ENCODE measurements at regions not wholly inside any gene's neighbourhood (a gene's known extent, or its start where the extent isn't known, plus 50 kb on each side); places are given as distances from the start of the nearest gene placed in this dataset.

DNA sequence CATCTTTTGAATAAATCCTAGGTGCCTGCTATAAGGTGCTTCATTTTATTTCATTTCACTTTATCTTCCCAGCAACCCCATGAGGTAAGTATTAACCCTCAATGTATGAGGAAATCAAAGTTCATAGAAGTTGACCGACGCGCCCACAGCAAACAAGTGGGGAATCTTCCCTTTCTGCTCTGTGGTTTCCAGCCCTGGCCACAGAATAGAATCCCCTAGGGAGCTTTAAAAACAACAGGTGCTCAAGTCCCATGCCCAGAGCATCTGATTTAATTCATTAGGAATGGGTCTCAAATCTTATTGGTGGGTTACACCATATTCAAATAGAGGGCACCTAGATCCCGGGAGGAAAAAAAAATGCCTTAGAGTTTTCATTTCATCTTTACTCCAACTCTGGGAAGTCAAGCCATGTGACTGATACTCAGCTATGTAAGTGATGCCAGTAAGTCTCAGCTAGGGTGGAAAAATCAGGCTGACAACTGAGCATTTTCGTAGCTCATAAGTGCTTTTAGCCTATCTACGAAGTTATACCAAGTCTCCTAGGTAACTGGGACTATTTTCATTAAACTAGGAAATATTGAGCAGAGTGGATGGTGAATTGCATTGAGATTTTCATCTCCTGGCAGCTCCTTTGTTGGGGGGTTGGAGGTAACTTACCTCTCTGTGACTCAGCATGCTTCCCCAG is 353.4 kb upstream of the SLC30A5 start:
- no peak for ATAC-seq
- TF ChIP-seq SNAI2 (CRISPR knock-in tag; IDR thresholded peaks at IDR 0.05) (no peak), OSR1 (CRISPR knock-in tag; IDR thresholded peaks at IDR 0.05) (no peak), ZNF565 (CRISPR knock-in tag; conservative IDR thresholded peaks at IDR 0.05; ENCODE audit: low read depth) (no peak), CSDC2 (CRISPR knock-in tag; IDR thresholded peaks at IDR 0.05) (no peak), RARB (CRISPR knock-in tag; IDR thresholded peaks at IDR 0.05) (no peak), TOX (CRISPR knock-in tag; IDR thresholded peaks at IDR 0.05; ENCODE audit: borderline replicate concordance) (no peak), ISL1 (CRISPR knock-in tag; IDR thresholded peaks at IDR 0.05) (no peak)
- TF ChIP-seq, protein P1, sequence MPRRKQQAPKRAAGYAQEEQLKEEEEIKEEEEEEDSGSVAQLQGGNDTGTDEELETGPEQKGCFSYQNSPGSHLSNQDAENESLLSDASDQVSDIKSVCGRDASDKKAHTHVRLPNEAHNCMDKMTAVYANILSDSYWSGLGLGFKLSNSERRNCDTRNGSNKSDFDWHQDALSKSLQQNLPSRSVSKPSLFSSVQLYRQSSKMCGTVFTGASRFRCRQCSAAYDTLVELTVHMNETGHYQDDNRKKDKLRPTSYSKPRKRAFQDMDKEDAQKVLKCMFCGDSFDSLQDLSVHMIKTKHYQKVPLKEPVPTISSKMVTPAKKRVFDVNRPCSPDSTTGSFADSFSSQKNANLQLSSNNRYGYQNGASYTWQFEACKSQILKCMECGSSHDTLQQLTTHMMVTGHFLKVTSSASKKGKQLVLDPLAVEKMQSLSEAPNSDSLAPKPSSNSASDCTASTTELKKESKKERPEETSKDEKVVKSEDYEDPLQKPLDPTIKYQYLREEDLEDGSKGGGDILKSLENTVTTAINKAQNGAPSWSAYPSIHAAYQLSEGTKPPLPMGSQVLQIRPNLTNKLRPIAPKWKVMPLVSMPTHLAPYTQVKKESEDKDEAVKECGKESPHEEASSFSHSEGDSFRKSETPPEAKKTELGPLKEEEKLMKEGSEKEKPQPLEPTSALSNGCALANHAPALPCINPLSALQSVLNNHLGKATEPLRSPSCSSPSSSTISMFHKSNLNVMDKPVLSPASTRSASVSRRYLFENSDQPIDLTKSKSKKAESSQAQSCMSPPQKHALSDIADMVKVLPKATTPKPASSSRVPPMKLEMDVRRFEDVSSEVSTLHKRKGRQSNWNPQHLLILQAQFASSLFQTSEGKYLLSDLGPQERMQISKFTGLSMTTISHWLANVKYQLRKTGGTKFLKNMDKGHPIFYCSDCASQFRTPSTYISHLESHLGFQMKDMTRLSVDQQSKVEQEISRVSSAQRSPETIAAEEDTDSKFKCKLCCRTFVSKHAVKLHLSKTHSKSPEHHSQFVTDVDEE (CRISPR knock-in tag; IDR thresholded peaks at IDR 0.05), result no peak
- TF ChIP-seq, protein P2, sequence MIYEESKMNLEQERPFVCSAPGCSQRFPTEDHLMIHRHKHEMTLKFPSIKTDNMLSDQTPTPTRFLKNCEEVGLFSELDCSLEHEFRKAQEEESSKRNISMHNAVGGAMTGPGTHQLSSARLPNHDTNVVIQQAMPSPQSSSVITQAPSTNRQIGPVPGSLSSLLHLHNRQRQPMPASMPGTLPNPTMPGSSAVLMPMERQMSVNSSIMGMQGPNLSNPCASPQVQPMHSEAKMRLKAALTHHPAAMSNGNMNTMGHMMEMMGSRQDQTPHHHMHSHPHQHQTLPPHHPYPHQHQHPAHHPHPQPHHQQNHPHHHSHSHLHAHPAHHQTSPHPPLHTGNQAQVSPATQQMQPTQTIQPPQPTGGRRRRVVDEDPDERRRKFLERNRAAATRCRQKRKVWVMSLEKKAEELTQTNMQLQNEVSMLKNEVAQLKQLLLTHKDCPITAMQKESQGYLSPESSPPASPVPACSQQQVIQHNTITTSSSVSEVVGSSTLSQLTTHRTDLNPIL (CRISPR knock-in tag; IDR thresholded peaks at IDR 0.05; ENCODE audit: low read depth), result no peak
- TF ChIP-seq, protein P3, sequence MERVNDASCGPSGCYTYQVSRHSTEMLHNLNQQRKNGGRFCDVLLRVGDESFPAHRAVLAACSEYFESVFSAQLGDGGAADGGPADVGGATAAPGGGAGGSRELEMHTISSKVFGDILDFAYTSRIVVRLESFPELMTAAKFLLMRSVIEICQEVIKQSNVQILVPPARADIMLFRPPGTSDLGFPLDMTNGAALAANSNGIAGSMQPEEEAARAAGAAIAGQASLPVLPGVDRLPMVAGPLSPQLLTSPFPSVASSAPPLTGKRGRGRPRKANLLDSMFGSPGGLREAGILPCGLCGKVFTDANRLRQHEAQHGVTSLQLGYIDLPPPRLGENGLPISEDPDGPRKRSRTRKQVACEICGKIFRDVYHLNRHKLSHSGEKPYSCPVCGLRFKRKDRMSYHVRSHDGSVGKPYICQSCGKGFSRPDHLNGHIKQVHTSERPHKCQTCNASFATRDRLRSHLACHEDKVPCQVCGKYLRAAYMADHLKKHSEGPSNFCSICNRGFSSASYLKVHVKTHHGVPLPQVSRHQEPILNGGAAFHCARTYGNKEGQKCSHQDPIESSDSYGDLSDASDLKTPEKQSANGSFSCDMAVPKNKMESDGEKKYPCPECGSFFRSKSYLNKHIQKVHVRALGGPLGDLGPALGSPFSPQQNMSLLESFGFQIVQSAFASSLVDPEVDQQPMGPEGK (CRISPR knock-in tag; IDR thresholded peaks at IDR 0.05; ENCODE audit: borderline replicate concordance), result no peak

DNA sequence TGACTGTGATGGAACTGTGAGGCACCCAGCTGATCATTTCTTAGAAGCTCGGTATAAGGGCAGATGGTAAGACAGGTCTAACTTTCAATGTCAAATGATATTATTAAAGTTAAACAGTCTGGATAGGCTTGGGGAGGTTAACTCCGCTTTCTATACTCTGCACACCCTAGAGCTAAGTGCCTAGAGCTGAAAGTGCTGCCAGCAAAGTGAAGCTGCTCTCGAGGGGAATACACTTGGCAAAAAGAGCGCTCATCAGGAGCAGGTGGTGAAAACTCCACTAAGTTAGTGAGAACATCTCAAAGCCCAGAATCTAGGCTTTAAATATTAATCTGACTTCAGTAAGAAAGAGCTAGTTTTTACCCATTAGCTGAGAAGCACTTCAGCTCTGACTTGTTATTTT is 349.6 kb upstream of the SLC30A5 start:
- no peak for ATAC-seq
- TF ChIP-seq ZFP30 (CRISPR knock-in tag; IDR thresholded peaks at IDR 0.05) (no peak), ZNF565 (CRISPR knock-in tag; conservative IDR thresholded peaks at IDR 0.05; ENCODE audit: low read depth) (no peak), RARB (CRISPR knock-in tag; IDR thresholded peaks at IDR 0.05) (no peak), ARNTL (CRISPR knock-in tag; IDR thresholded peaks at IDR 0.05; ENCODE audit: borderline replicate concordance, low read depth) (no peak), BACH2 (CRISPR knock-in tag; IDR thresholded peaks at IDR 0.05; ENCODE audit: borderline replicate concordance) (no peak), ZNF8 (CRISPR knock-in tag; IDR thresholded peaks at IDR 0.05) (no peak), ZFP3 (CRISPR knock-in tag; IDR thresholded peaks at IDR 0.05) (no peak), ESRRG (CRISPR knock-in tag; IDR thresholded peaks at IDR 0.05) (no peak), CSDC2 (CRISPR knock-in tag; IDR thresholded peaks at IDR 0.05) (no peak), ZC3H10 (CRISPR knock-in tag; IDR thresholded peaks at IDR 0.05) (no peak), ISL1 (CRISPR knock-in tag; IDR thresholded peaks at IDR 0.05) (no peak), OSR1 (CRISPR knock-in tag; IDR thresholded peaks at IDR 0.05) (no peak), SNAI2 (CRISPR knock-in tag; IDR thresholded peaks at IDR 0.05) (no peak), PPARA (CRISPR knock-in tag; IDR thresholded peaks at IDR 0.05; ENCODE audit: borderline replicate concordance) (no peak), TCF4 (CRISPR knock-in tag; IDR thresholded peaks at IDR 0.05; ENCODE audit: borderline replicate concordance) (no peak)
- TF ChIP-seq, protein P1 (CRISPR knock-in tag; IDR thresholded peaks at IDR 0.05), result no peak

DNA sequence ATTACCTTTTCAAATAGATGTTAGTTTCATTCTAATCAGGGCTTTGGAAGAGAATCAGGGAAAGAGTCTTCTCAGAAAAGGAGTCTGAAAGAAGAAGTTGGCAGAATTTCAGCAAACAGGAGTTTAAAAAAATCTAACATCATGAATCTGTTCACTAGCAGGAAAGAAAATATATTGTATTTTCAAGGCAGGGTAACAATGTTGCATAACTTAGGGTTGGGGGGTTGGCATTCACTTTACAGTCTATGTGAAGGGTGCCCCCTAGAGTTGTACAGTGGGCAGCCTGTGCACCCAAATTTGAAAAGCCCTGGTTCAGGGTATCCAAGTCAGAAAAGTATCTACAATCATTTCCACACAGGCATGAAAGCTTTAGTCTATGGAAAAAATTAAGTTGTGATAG is 348.4 kb upstream of the SLC30A5 start:
- TF ChIP-seq BACH2 (CRISPR knock-in tag; IDR thresholded peaks at IDR 0.05; ENCODE audit: borderline replicate concordance) (no peak), ZFP3 (CRISPR knock-in tag; IDR thresholded peaks at IDR 0.05) (no peak), TCF4 (CRISPR knock-in tag; IDR thresholded peaks at IDR 0.05; ENCODE audit: borderline replicate concordance) (no peak)
- no peak for ATAC-seq

All from SK-N-SH treated with all-trans-retinoic acid at 6 μM for 48 hours (cell line).